ENCODE measurements at regions not wholly inside any gene's neighbourhood (a gene's known extent, or its start where the extent isn't known, plus 50 kb on each side); places are given as distances from the start of the nearest gene placed in this dataset.

DNA sequence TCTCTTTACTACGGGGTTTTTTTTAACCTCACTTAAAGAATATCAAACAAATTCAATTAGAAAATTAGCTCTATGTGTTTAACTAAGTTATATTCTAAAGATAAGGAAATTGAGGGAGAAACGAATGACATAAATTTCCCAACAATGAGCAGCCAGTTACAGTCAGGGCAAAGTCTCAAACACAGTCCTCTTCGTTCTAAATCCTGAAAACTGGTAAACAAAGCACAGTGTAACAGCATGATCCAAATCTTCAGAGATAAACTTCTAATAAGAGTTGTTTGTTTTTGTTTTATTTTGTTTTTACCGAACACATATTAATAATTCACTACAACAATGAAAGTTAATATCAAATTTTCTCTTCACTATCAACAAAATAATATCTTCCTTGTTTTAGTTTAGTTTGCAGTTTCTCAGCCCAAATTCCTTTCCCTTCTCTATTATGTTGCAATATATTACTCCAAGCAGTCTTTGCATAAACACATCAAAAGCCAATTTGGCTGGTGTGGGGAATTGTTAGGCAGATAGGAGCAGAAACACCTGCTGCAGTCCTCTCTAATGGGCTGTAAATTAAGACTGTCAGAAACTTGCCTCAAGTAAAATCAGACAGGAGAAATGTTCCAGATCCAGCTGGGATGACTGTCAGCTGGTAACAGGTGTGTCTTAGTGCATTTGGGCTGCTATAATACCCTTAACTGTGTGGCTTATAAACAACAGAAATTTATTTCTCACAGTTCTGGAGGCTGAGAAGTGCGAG, 106.5 kb upstream of the SGCG start:
- no peak for TF ChIP-seq POLR2A (IDR thresholded peaks at IDR 0.05; ENCODE audit: low read length)
- no peak for TF ChIP-seq GATA1 (IDR thresholded peaks at IDR 0.05; ENCODE audit: low read depth, low read length)
